ENCODE measurements at regions not wholly inside any gene's neighbourhood (a gene's known extent, or its start where the extent isn't known, plus 50 kb on each side); places are given as distances from the start of the nearest gene placed in this dataset.
A peak's percentile ranks its signal among the peaks of the same experiment; 100 is the strongest.
"Not testable (repeated sequence)": the region's sequence is repeated elsewhere in the genome, so short reads cannot be mapped to it uniquely, and the experiment has no call there.

DNA sequence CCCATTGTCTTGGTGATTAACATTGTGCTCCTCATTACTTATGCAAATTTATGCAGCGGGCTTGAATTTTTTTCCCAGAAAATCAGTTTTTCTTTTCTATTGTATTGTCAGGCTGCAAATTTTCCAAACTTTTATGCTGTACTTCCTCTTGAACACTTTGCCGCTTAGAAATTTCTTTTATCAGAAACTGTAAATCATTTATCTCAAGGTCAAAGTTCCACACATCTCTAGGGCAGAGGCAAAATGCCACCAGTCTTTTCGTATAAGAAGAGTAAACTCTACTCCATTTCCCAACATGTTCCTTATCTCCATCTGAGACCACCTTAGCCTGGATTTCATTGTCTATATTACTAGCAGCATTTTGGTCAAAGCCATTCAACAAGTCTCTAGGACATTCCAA is 113.9 kb upstream of the OLFM3 start:
- Histone ChIP-seq H3K36me3 (ENCODE audit: low read depth) (no peaks in the 10 kb centered on the region), H3K9me3 (no peaks in the 10 kb centered on the region), H3K4me1 (ENCODE audit: low read depth) (peaks cover 7% of the 10 kb centered on the region), H3K4me3 (no peak overlapping the region)
- peak; percentile 48 for ATAC-seq
- intact Hi-C loops (cut with DNase I, micrococcal nuclease): no loop called here
- TF ChIP-seq, protein P1, sequence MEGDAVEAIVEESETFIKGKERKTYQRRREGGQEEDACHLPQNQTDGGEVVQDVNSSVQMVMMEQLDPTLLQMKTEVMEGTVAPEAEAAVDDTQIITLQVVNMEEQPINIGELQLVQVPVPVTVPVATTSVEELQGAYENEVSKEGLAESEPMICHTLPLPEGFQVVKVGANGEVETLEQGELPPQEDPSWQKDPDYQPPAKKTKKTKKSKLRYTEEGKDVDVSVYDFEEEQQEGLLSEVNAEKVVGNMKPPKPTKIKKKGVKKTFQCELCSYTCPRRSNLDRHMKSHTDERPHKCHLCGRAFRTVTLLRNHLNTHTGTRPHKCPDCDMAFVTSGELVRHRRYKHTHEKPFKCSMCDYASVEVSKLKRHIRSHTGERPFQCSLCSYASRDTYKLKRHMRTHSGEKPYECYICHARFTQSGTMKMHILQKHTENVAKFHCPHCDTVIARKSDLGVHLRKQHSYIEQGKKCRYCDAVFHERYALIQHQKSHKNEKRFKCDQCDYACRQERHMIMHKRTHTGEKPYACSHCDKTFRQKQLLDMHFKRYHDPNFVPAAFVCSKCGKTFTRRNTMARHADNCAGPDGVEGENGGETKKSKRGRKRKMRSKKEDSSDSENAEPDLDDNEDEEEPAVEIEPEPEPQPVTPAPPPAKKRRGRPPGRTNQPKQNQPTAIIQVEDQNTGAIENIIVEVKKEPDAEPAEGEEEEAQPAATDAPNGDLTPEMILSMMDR (IDR thresholded peaks at IDR 0.05): no peak
- peak in 1 of 3 donors; percentile 5 for DNase-seq

DNA sequence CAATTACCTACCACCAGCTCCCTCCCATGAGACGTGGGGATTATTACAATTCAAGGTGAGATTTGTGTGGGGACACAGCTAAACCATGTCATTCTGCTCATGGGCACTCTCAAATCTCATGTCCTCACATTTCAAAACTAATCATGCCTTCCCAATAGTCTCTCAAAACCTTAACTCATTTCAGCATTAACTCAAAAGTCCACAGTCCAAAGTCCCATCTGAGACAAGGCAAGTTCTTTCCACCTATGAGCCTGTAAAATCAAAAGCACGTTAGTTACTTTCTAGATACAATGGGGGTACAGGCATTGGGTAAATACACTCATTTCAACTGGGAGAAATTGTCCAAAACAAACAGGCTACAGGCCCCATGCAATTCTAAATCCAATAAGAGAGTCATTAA is 112.8 kb upstream of the OLFM3 start:
- H3K4me3 ChIP-seq; intact Hi-C loops (cut with DNase I, micrococcal nuclease); ATAC-seq; H3K4me1 ChIP-seq (ENCODE audit: low read depth); DNase-seq; H3K9me3 ChIP-seq; H3K36me3 ChIP-seq (ENCODE audit: low read depth): not testable (repeated sequence)

DNA sequence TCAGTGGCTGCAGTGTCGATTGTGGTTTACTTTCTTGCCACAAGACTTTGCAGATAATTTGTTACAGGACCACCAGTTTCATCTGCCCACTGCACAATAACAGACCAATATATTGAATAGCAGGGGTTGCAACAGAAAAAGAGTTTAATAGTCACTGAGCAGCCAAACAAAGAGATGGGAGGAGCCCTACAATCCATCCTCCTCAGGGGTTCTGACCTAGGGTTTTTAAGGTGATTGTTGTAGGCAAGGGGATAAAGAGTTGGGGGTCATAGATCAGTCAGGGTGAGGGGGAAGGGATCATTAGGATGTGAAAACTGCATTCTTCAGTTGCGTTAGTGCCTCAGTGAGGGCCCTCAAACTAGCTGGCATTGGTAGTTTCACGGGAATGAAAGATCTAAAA is 110.7 kb upstream of the OLFM3 start:
- TF ChIP-seq, protein P1 (IDR thresholded peaks at IDR 0.05): no peak
- peaks cover 7% of the 10 kb centered on the region for H3K4me1 ChIP-seq (ENCODE audit: low read depth)
- H3K36me3 ChIP-seq (ENCODE audit: low read depth): no peaks in the 10 kb centered on the region
- DNase-seq (no peak), ATAC-seq (no peak)
- H3K9me3 ChIP-seq: no peaks in the 10 kb centered on the region
- intact Hi-C loops (cut with DNase I, micrococcal nuclease): no loop called here
- no peak overlapping the region for H3K4me3 ChIP-seq

DNA sequence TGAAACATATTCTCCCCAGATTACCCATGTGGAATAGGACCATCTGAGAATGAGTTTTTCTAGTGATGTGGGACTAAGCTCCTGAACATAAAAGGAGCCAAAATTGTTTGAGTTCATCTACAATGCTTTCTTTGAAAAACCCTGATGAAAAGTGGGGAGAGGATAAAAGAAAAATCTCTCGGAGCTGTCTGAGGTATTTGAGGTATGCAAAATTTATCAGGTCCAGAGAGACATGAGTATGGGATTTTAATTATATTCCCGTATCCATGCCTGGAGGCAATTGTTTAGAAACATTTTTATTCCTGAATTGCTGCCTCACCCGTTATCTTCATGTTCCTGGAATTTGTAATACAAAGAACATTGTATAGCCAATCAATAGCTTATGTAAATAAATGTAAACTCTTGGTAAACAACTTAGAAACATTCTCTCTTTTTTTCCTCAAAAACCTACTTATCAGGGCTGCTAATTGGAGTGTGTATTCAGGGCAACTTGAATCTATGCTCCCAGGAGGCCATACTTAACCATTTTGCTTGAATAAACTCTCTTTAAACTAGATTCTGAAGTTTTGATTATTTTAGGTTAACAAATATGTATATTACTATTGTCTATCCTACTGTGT is 109.3 kb upstream of the OLFM3 start:
- no peak overlapping the region for H3K4me3 ChIP-seq
- no peak for DNase-seq
- no peaks in the 10 kb centered on the region for H3K9me3 ChIP-seq
- TF ChIP-seq, protein P1 (IDR thresholded peaks at IDR 0.05): no peak
- H3K4me1 ChIP-seq (ENCODE audit: low read depth): peaks cover 7% of the 10 kb centered on the region
- H3K36me3 ChIP-seq (ENCODE audit: low read depth): no peaks in the 10 kb centered on the region
- no peak for ATAC-seq
- intact Hi-C loops (cut with DNase I, micrococcal nuclease): no loop called here

DNA sequence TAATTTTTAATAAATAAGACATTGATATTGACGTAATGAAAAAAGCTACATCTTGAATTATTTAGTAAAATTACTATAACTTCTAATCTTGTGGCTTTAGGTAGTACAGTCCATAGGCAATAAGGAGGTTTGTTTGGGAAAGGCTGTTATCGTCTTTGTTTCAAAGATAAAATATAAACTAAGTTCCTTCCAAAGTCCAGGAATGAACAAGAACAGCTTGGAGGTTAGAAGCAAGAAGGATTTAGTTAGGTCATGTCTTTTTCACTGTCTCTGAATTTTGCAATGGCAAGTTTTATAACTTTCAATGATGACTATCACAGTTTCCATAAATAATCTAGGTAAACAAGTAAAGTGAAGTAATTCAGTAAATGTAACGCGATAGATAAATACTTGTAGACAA is 106.9 kb upstream of the OLFM3 start:
- intact Hi-C loops (cut with DNase I, micrococcal nuclease): no loop called here
- Histone ChIP-seq H3K4me1 (ENCODE audit: low read depth) (no peaks in the 10 kb centered on the region), H3K4me3 (no peak overlapping the region), H3K9me3 (no peaks in the 10 kb centered on the region), H3K36me3 (ENCODE audit: low read depth) (no peaks in the 10 kb centered on the region)
- ATAC-seq: peak; percentile 72
- no peak for DNase-seq
- TF ChIP-seq, protein P1 (IDR thresholded peaks at IDR 0.05): no peak

DNA sequence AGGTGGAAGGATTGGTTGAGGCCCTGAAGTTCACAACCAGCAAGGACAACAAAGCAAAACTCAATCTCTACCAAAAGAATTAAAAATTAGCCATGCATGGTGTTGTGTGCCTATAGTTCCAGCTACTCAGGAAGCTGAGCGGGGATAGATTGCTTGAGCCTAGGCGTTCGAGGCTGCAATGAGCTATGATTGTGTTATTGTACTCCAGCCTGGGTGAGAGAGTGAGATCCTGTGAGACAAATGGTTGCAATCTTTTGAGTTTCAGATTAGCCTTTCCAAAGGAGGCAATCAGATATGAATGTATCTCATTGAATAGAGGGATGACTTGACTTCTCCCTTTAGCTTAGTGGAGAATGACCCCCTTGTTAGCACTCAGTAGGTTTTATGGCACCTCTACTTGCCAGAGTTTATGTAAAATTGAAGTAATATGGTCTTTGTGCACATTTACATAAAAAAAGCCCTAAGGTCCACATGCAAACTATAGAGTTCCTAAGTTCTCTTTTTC is 105.6 kb upstream of the OLFM3 start:
- TF ChIP-seq, protein P1 (IDR thresholded peaks at IDR 0.05): no peak

More for the DNA sequence above, 105.6 kb upstream of the OLFM3 start:
- Histone ChIP-seq H3K4me3 (no peak overlapping the region), H3K9me3 (no peaks in the 10 kb centered on the region), H3K4me1 (ENCODE audit: low read depth) (no peaks in the 10 kb centered on the region), H3K36me3 (ENCODE audit: low read depth) (no peaks in the 10 kb centered on the region)
- ATAC-seq: no peak
- DNase-seq: no peak
- intact Hi-C loops (cut with DNase I, micrococcal nuclease): no loop called here

Measured in mucosa of descending colon (tissue), 3 donors.